ENCODE measurements at regions not wholly inside any gene's neighbourhood (a gene's known extent, or its start where the extent isn't known, plus 50 kb on each side); places are given as distances from the start of the nearest gene placed in this dataset.
"Not testable (repeated sequence)": the region's sequence is repeated elsewhere in the genome, so short reads cannot be mapped to it uniquely, and the experiment has no call there.

GRCh38 chr1:166612886-166613285, 226.4 kb upstream of the POGK start:
- Histone ChIP-seq H3K27me3 (ENCODE audit: control insufficient read depth in 1 of 2, insufficient read depth in 2 of 2, low read length in 2 of 2) (no peaks in the 10 kb centered on the region), H3K27ac (ENCODE audit: low read depth in 2 of 2, low read length in 1 of 2) (no peak overlapping the region), H3K36me3 (ENCODE audit: control insufficient read depth in 2 of 2, insufficient read depth in 2 of 2, low read length in 1 of 2) (no peaks in the 10 kb centered on the region), H3K9me3 (ENCODE audit: control insufficient read depth in 2 of 2, insufficient read depth in 1 of 2, low read depth in 1 of 2, low read length in 1 of 2) (peaks cover 0 to under 1% of the 10 kb centered on the region in 2 donors), H3K4me1 (ENCODE audit: control insufficient read depth in 2 of 2, insufficient read depth in 2 of 2, low read length in 1 of 2) (no peaks in the 10 kb centered on the region), H3K4me3 (ENCODE audit: low read depth in 1 of 2, low read length in 2 of 2) (no peak overlapping the region)
- WGBS, 2 donors: 24 to 25% methylated on average over 1 of the region's 1 CpG

- Histone ChIP-seq H3K27ac (ENCODE audit: low read depth in 2 of 2, low read length in 1 of 2) (no peak overlapping the region), H3K27me3 (ENCODE audit: control insufficient read depth in 1 of 2, insufficient read depth in 2 of 2, low read length in 2 of 2) (no peaks in the 10 kb centered on the region), H3K36me3 (ENCODE audit: control insufficient read depth in 2 of 2, insufficient read depth in 2 of 2, low read length in 1 of 2) (no peaks in the 10 kb centered on the region), H3K4me3 (ENCODE audit: low read depth in 1 of 2, low read length in 2 of 2) (no peak overlapping the region), H3K9me3 (ENCODE audit: control insufficient read depth in 2 of 2, insufficient read depth in 1 of 2, low read depth in 1 of 2, low read length in 1 of 2) (peaks cover 0 to 6% of the 10 kb centered on the region in 2 donors), H3K4me1 (ENCODE audit: control insufficient read depth in 2 of 2, insufficient read depth in 2 of 2, low read length in 1 of 2) (no peaks in the 10 kb centered on the region)
- 44 to 70% methylated on average over 1 of the region's 1 CpG for WGBS, 2 donors
These were observed 223.1 kb upstream of the POGK start for GRCh38 chr1:166616206-166616605.

- Histone ChIP-seq H3K4me1 (ENCODE audit: control insufficient read depth in 2 of 2, insufficient read depth in 2 of 2, low read length in 1 of 2) (no peaks in the 10 kb centered on the region), H3K27ac (ENCODE audit: low read depth in 2 of 2, low read length in 1 of 2) (no peak overlapping the region), H3K4me3 (ENCODE audit: low read depth in 1 of 2, low read length in 2 of 2) (no peak overlapping the region), H3K36me3 (ENCODE audit: control insufficient read depth in 2 of 2, insufficient read depth in 2 of 2, low read length in 1 of 2) (no peaks in the 10 kb centered on the region), H3K9me3 (ENCODE audit: control insufficient read depth in 2 of 2, insufficient read depth in 1 of 2, low read depth in 1 of 2, low read length in 1 of 2) (no peaks in the 10 kb centered on the region), H3K27me3 (ENCODE audit: control insufficient read depth in 1 of 2, insufficient read depth in 2 of 2, low read length in 2 of 2) (no peaks in the 10 kb centered on the region)
- 63 to 93% methylated on average over 1 of the region's 1 CpG for WGBS, 2 donors
These were observed 212.6 kb upstream of the POGK start for GRCh38 chr1:166626711-166627110.

GRCh38 chr1:166627558-166627957, 211.7 kb upstream of the POGK start:
- no peak overlapping the region for H3K27ac ChIP-seq (ENCODE audit: low read depth in 2 of 2, low read length in 1 of 2)
- H3K9me3 ChIP-seq (ENCODE audit: control insufficient read depth in 2 of 2, insufficient read depth in 1 of 2, low read depth in 1 of 2, low read length in 1 of 2): no peaks in the 10 kb centered on the region
- H3K36me3 ChIP-seq (ENCODE audit: control insufficient read depth in 2 of 2, insufficient read depth in 2 of 2, low read length in 1 of 2): no peaks in the 10 kb centered on the region
- H3K27me3 ChIP-seq (ENCODE audit: control insufficient read depth in 1 of 2, insufficient read depth in 2 of 2, low read length in 2 of 2): no peaks in the 10 kb centered on the region
- no peaks in the 10 kb centered on the region for H3K4me1 ChIP-seq (ENCODE audit: control insufficient read depth in 2 of 2, insufficient read depth in 2 of 2, low read length in 1 of 2)
- no peak overlapping the region for H3K4me3 ChIP-seq (ENCODE audit: low read depth in 1 of 2, low read length in 2 of 2)
- WGBS, 2 donors: 44 to 48% methylated on average over 4 of the region's 4 CpGs

- Histone ChIP-seq H3K36me3 (ENCODE audit: control insufficient read depth in 2 of 2, insufficient read depth in 2 of 2, low read length in 1 of 2) (no peaks in the 10 kb centered on the region), H3K4me3 (ENCODE audit: low read depth in 1 of 2, low read length in 2 of 2) (no peak overlapping the region), H3K27ac (ENCODE audit: low read depth in 2 of 2, low read length in 1 of 2) (no peak overlapping the region), H3K4me1 (ENCODE audit: control insufficient read depth in 2 of 2, insufficient read depth in 2 of 2, low read length in 1 of 2) (no peaks in the 10 kb centered on the region), H3K9me3 (ENCODE audit: control insufficient read depth in 2 of 2, insufficient read depth in 1 of 2, low read depth in 1 of 2, low read length in 1 of 2) (no peaks in the 10 kb centered on the region), H3K27me3 (ENCODE audit: control insufficient read depth in 1 of 2, insufficient read depth in 2 of 2, low read length in 2 of 2) (no peaks in the 10 kb centered on the region)
- WGBS, 2 donors: 54 to 63% methylated on average over 1 of the region's 1 CpG
These were observed 211.0 kb upstream of the POGK start for GRCh38 chr1:166628259-166628658.

- Histone ChIP-seq H3K4me3 (ENCODE audit: low read depth in 1 of 2, low read length in 2 of 2) (no peak overlapping the region), H3K27ac (ENCODE audit: low read depth in 2 of 2, low read length in 1 of 2) (no peak overlapping the region), H3K4me1 (ENCODE audit: control insufficient read depth in 2 of 2, insufficient read depth in 2 of 2, low read length in 1 of 2) (no peaks in the 10 kb centered on the region), H3K36me3 (ENCODE audit: control insufficient read depth in 2 of 2, insufficient read depth in 2 of 2, low read length in 1 of 2) (no peaks in the 10 kb centered on the region), H3K9me3 (ENCODE audit: control insufficient read depth in 2 of 2, insufficient read depth in 1 of 2, low read depth in 1 of 2, low read length in 1 of 2) (no peaks in the 10 kb centered on the region), H3K27me3 (ENCODE audit: control insufficient read depth in 1 of 2, insufficient read depth in 2 of 2, low read length in 2 of 2) (no peaks in the 10 kb centered on the region)
- WGBS, 2 donors: 54 to 60% methylated on average over 1 of the region's 1 CpG
These were observed 209.3 kb upstream of the POGK start for GRCh38 chr1:166629946-166630345.

GRCh38 chr1:166630369-166630768, 208.9 kb upstream of the POGK start:
- Histone ChIP-seq H3K9me3 (ENCODE audit: control insufficient read depth in 2 of 2, insufficient read depth in 1 of 2, low read depth in 1 of 2, low read length in 1 of 2) (no peaks in the 10 kb centered on the region), H3K27me3 (ENCODE audit: control insufficient read depth in 1 of 2, insufficient read depth in 2 of 2, low read length in 2 of 2) (no peaks in the 10 kb centered on the region), H3K27ac (ENCODE audit: low read depth in 2 of 2, low read length in 1 of 2) (no peak overlapping the region), H3K4me3 (ENCODE audit: low read depth in 1 of 2, low read length in 2 of 2) (no peak overlapping the region), H3K36me3 (ENCODE audit: control insufficient read depth in 2 of 2, insufficient read depth in 2 of 2, low read length in 1 of 2) (no peaks in the 10 kb centered on the region), H3K4me1 (ENCODE audit: control insufficient read depth in 2 of 2, insufficient read depth in 2 of 2, low read length in 1 of 2) (no peaks in the 10 kb centered on the region)
- WGBS, 2 donors: 76 to 80% methylated on average over 2 of the region's 2 CpGs

GRCh38 chr1:166638137-166638536, 201.1 kb upstream of the POGK start:
- no peaks in the 10 kb centered on the region for H3K36me3 ChIP-seq (ENCODE audit: control insufficient read depth in 2 of 2, insufficient read depth in 2 of 2, low read length in 1 of 2)
- H3K4me3 ChIP-seq (ENCODE audit: low read depth in 1 of 2, low read length in 2 of 2): no peak overlapping the region
- H3K27me3 ChIP-seq (ENCODE audit: control insufficient read depth in 1 of 2, insufficient read depth in 2 of 2, low read length in 2 of 2): no peaks in the 10 kb centered on the region
- H3K4me1 ChIP-seq (ENCODE audit: control insufficient read depth in 2 of 2, insufficient read depth in 2 of 2, low read length in 1 of 2): no peaks in the 10 kb centered on the region
- no peak overlapping the region for H3K27ac ChIP-seq (ENCODE audit: low read depth in 2 of 2, low read length in 1 of 2)
- WGBS, 2 donors: 84 to 85% methylated on average over 5 of the region's 5 CpGs
- no peaks in the 10 kb centered on the region for H3K9me3 ChIP-seq (ENCODE audit: control insufficient read depth in 2 of 2, insufficient read depth in 1 of 2, low read depth in 1 of 2, low read length in 1 of 2)

- 65 to 68% methylated on average over 2 of the region's 2 CpGs for WGBS, 2 donors
- H3K27ac ChIP-seq (ENCODE audit: low read depth in 2 of 2, low read length in 1 of 2); H3K27me3 ChIP-seq (ENCODE audit: control insufficient read depth in 1 of 2, insufficient read depth in 2 of 2, low read length in 2 of 2); H3K9me3 ChIP-seq (ENCODE audit: control insufficient read depth in 2 of 2, insufficient read depth in 1 of 2, low read depth in 1 of 2, low read length in 1 of 2); H3K36me3 ChIP-seq (ENCODE audit: control insufficient read depth in 2 of 2, insufficient read depth in 2 of 2, low read length in 1 of 2); H3K4me3 ChIP-seq (ENCODE audit: low read depth in 1 of 2, low read length in 2 of 2); H3K4me1 ChIP-seq (ENCODE audit: control insufficient read depth in 2 of 2, insufficient read depth in 2 of 2, low read length in 1 of 2): not testable (repeated sequence)
These were observed 182.0 kb upstream of the POGK start for GRCh38 chr1:166657228-166657627.

- not testable (repeated sequence) for H3K27me3 ChIP-seq (ENCODE audit: control insufficient read depth in 1 of 2, insufficient read depth in 2 of 2, low read length in 2 of 2); H3K4me3 ChIP-seq (ENCODE audit: low read depth in 1 of 2, low read length in 2 of 2); H3K27ac ChIP-seq (ENCODE audit: low read depth in 2 of 2, low read length in 1 of 2); H3K4me1 ChIP-seq (ENCODE audit: control insufficient read depth in 2 of 2, insufficient read depth in 2 of 2, low read length in 1 of 2); H3K36me3 ChIP-seq (ENCODE audit: control insufficient read depth in 2 of 2, insufficient read depth in 2 of 2, low read length in 1 of 2); H3K9me3 ChIP-seq (ENCODE audit: control insufficient read depth in 2 of 2, insufficient read depth in 1 of 2, low read depth in 1 of 2, low read length in 1 of 2)
- WGBS, 2 donors: 77 to 86% methylated on average over 3 of the region's 3 CpGs
These were observed 172.5 kb upstream of the POGK start for GRCh38 chr1:166666790-166667189.

Measured in esophagus (tissue), 2 donors.